Liver (tissue), 3 donors: ENCODE measurements at regions not wholly inside any gene's neighbourhood (a gene's known extent, or its start where the extent isn't known, plus 50 kb on each side); places are given as distances from the start of the nearest gene placed in this dataset.

Experiments
- FOXA1 ChIP-seq: IDR thresholded peaks from 2 replicates; pipeline ENCODE4 v1.6.1; 2016; ENCODE audit warnings: antibody characterized with exemption
- GABPA ChIP-seq, 2 donors: IDR thresholded peaks in 1 of 2; conservative IDR thresholded peaks in 1 of 2; 2 replicates each; pipeline ENCODE4 v1.6.1; 2016; ENCODE audit warnings: antibody characterized with exemption in 2 of 2, mild to moderate bottlenecking in 1 of 2, moderate library complexity in 1 of 2
- JUND ChIP-seq, 2 donors: IDR thresholded peaks; 2 replicates each; pipeline ENCODE4 v1.6.1; 2016; ENCODE audit warnings: antibody characterized with exemption in 2 of 2
- NR2F2 ChIP-seq: IDR thresholded peaks from 2 replicates; pipeline ENCODE4 v1.6.1; 2016; ENCODE audit warnings: antibody characterized with exemption
- RAD21 ChIP-seq, 2 donors: IDR thresholded peaks; 2 replicates each; pipeline ENCODE4 v1.6.1; 2016; ENCODE audit warnings: antibody characterized with exemption in 2 of 2, mild to moderate bottlenecking in 2 of 2
- RXRA ChIP-seq, 2 donors: IDR thresholded peaks; 2 replicates each; pipeline ENCODE4 v1.6.1; 2017 to 2018; ENCODE audit warnings: antibody characterized with exemption in 2 of 2, mild to moderate bottlenecking in 1 of 2
- SP1 ChIP-seq: IDR thresholded peaks from 2 replicates; pipeline ENCODE4 v1.6.1; 2018; ENCODE audit warnings: antibody characterized with exemption, mild to moderate bottlenecking
- TAF1 ChIP-seq: conservative IDR thresholded peaks from 2 replicates; pipeline ENCODE4 v1.6.1; 2016; ENCODE audit warnings: antibody characterized with exemption, mild to moderate bottlenecking
- TF ChIP-seq, protein P1 (sequence below): fragments of 150-350 bp; IDR thresholded peaks from 2 replicates; pipeline ENCODE4 v1.5.1; 2017; ENCODE audit warnings: improper control_type of control experiment, low read depth, low read length; ENCODE audit not compliant: missing input control
- TF ChIP-seq, protein P2 (sequence below): IDR thresholded peaks from 2 replicates; pipeline ENCODE4 v1.6.1; 2016; ENCODE audit warnings: antibody characterized with exemption
- TF ChIP-seq, protein P3 (sequence below): IDR thresholded peaks from 2 replicates; pipeline ENCODE4 v1.6.1; 2016; ENCODE audit warnings: antibody characterized with exemption, mild to moderate bottlenecking
- donor health status: healthy.
- donor health status: healthy.

DNA sequence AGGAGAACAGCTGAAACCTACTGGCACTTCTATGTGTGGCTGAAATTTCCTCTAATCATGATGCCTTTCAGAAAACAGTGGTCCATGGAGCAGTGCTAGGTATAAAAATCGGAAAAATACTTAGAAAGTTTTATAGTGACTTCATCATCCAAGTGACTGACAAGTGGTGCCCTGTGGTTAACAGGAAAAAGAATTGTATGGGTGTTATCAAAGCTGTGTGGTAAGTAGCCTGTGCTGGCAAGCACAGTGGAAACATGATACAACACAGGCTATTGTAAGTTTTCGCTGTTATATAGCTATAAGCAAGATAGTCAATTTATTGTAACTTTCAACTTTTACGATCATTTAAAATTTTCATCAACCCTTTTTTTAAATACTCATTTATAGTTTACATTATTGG lies 1599.7 kb upstream of the ZEB2 start:
- TF ChIP-seq, protein P1, sequence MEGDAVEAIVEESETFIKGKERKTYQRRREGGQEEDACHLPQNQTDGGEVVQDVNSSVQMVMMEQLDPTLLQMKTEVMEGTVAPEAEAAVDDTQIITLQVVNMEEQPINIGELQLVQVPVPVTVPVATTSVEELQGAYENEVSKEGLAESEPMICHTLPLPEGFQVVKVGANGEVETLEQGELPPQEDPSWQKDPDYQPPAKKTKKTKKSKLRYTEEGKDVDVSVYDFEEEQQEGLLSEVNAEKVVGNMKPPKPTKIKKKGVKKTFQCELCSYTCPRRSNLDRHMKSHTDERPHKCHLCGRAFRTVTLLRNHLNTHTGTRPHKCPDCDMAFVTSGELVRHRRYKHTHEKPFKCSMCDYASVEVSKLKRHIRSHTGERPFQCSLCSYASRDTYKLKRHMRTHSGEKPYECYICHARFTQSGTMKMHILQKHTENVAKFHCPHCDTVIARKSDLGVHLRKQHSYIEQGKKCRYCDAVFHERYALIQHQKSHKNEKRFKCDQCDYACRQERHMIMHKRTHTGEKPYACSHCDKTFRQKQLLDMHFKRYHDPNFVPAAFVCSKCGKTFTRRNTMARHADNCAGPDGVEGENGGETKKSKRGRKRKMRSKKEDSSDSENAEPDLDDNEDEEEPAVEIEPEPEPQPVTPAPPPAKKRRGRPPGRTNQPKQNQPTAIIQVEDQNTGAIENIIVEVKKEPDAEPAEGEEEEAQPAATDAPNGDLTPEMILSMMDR: no peak
- TF ChIP-seq SP1: no peak
- TF ChIP-seq, protein P2, sequence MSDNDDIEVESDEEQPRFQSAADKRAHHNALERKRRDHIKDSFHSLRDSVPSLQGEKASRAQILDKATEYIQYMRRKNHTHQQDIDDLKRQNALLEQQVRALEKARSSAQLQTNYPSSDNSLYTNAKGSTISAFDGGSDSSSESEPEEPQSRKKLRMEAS: no peak
- no peak for TF ChIP-seq FOXA1
- TF ChIP-seq, protein P3, sequence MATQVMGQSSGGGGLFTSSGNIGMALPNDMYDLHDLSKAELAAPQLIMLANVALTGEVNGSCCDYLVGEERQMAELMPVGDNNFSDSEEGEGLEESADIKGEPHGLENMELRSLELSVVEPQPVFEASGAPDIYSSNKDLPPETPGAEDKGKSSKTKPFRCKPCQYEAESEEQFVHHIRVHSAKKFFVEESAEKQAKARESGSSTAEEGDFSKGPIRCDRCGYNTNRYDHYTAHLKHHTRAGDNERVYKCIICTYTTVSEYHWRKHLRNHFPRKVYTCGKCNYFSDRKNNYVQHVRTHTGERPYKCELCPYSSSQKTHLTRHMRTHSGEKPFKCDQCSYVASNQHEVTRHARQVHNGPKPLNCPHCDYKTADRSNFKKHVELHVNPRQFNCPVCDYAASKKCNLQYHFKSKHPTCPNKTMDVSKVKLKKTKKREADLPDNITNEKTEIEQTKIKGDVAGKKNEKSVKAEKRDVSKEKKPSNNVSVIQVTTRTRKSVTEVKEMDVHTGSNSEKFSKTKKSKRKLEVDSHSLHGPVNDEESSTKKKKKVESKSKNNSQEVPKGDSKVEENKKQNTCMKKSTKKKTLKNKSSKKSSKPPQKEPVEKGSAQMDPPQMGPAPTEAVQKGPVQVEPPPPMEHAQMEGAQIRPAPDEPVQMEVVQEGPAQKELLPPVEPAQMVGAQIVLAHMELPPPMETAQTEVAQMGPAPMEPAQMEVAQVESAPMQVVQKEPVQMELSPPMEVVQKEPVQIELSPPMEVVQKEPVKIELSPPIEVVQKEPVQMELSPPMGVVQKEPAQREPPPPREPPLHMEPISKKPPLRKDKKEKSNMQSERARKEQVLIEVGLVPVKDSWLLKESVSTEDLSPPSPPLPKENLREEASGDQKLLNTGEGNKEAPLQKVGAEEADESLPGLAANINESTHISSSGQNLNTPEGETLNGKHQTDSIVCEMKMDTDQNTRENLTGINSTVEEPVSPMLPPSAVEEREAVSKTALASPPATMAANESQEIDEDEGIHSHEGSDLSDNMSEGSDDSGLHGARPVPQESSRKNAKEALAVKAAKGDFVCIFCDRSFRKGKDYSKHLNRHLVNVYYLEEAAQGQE: no peak
- no peak for TF ChIP-seq JUND (IDR thresholded peaks at IDR 0.05)
- TF ChIP-seq TAF1: no peak
- no peak for TF ChIP-seq NR2F2
- no peak for TF ChIP-seq GABPA (IDR thresholded peaks at IDR 0.05 in 1 of 2, conservative IDR thresholded peaks at IDR 0.05 in 1 of 2)
- no peak for TF ChIP-seq RXRA (IDR thresholded peaks at IDR 0.05)
- TF ChIP-seq RAD21 (IDR thresholded peaks at IDR 0.05): no peak
